Testis (tissue), 2 donors: ENCODE measurements at regions not wholly inside any gene's neighbourhood (a gene's known extent, or its start where the extent isn't known, plus 50 kb on each side); places are given as distances from the start of the nearest gene placed in this dataset.

ENCODE experiments used
- CTCF ChIP-seq, 3 experiments: fragments of 450-650 bp in 2 of 3; fragments of 200-600 bp in 1 of 3; sonication (generic) in 1 of 3; IDR thresholded peaks; one replicate each; pipeline ENCODE4 v1.5.1; 2016 to 2019; ENCODE audit warnings: antibody characterized with exemption in 3 of 3, mild to moderate bottlenecking in 2 of 3, moderate library complexity in 1 of 3
- POLR2A ChIP-seq: fragments of 450-650 bp; IDR thresholded peaks from one replicate; pipeline ENCODE4 v1.6.1; 2017; ENCODE audit warnings: antibody characterized with exemption, mild to moderate bottlenecking, moderate library complexity

GRCh38 chrX:97691901-97692455 is 808.3 kb downstream of the RPA4 start:
- TF ChIP-seq CTCF (IDR thresholded peaks at IDR 0.05), result no peak
- TF ChIP-seq POLR2A, result no peak
